Heart left ventricle (tissue), 16 donors: ENCODE measurements at regions not wholly inside any gene's neighbourhood (a gene's known extent, or its start where the extent isn't known, plus 50 kb on each side); places are given as distances from the start of the nearest gene placed in this dataset.
"Not testable (repeated sequence)": the region's sequence is repeated elsewhere in the genome, so short reads cannot be mapped to it uniquely, and the experiment has no call there.

Experiments
- ATAC-seq, 4 donors: fragments of 200-7000 bp; cut with Tn5 transposase; one replicate each; pipeline ENCODE4 v1.9.1; 2020 to 2022; ENCODE audit warnings: moderate library complexity in 4 of 4, mild to moderate bottlenecking in 3 of 4, moderate number of reproducible peaks in 1 of 4
- DNase-seq, 5 donors: peaks; one replicate each; pipeline ENCODE4 v3.0.0-alpha.2; 2020
- H3K27ac ChIP-seq, 12 donors: fragments of 200-600 bp; sonication (generic) in 4 of 12; one replicate each; pipeline versions ENCODE4 v1.5.0 to v1.8.0; 2016 to 2022; ENCODE audit warnings: mild to moderate bottlenecking in 2 of 12
- H3K27me3 ChIP-seq, 9 donors: fragments of 200-600 bp; sonication (generic) in 2 of 9; one replicate each; pipeline versions ENCODE4 v1.5.1 to v1.8.0; 2016 to 2022; ENCODE audit warnings: mild to moderate bottlenecking in 3 of 9
- H3K36me3 ChIP-seq, 9 donors: fragments of 200-600 bp; sonication (generic) in 2 of 9; one replicate each; pipeline versions ENCODE4 v1.5.0 to v1.8.0; 2018 to 2022; ENCODE audit warnings: mild to moderate bottlenecking in 2 of 9
- H3K4me1 ChIP-seq, 12 donors: fragments of 200-600 bp; sonication (generic) in 4 of 12; one replicate each; pipeline versions ENCODE4 v1.5.0 to v1.8.0; 2016 to 2022; ENCODE audit warnings: mild to moderate bottlenecking in 3 of 12
- H3K4me3 ChIP-seq, 12 donors: fragments of 200-600 bp; sonication (generic) in 4 of 12; one replicate each; pipeline versions ENCODE4 v1.5.0 to v1.8.0; 2017 to 2022; ENCODE audit warnings: mild to moderate bottlenecking in 9 of 12, moderate library complexity in 4 of 12
- H3K9me3 ChIP-seq, 12 donors: fragments of 200-600 bp; sonication (generic) in 4 of 12; one replicate each; pipeline versions ENCODE4 v1.5.0 to v1.8.0; 2016 to 2022; ENCODE audit warnings: mild to moderate bottlenecking in 1 of 12
- CTCF ChIP-seq, 12 donors: fragments of 200-600 bp; sonication (generic) in 4 of 12; IDR thresholded peaks; one replicate each; pipeline versions ENCODE4 v1.5.0 to v1.8.0; 2018 to 2022; ENCODE audit warnings: antibody characterized with exemption in 12 of 12, mild to moderate bottlenecking in 5 of 12
- POLR2A ChIP-seq, 2 donors: fragments of 450-650 bp; IDR thresholded peaks; one replicate each; pipeline ENCODE4 v1.6.1; 2017; ENCODE audit warnings: antibody characterized with exemption in 2 of 2, mild to moderate bottlenecking in 2 of 2, moderate library complexity in 2 of 2
- WGBS, 4 donors: extraction: QIAGEN DNeasy Blood & Tissue Kit in 2 of 4; methylation state at CpG; one replicate each; pipeline versions ENCODE4 v1.1.5 to v1.1.7; 2013 to 2018; 5-methylcytosine and 5-hydroxymethylcytosine counted together
- intact Hi-C, 10 donors: fragments of 100-400 bp; cut with DNase I; formaldehyde crosslinking; loops; one replicate each; pipeline versions ENCODE4 v1.11.1 to v1.14.2; 2022
- donor health status: ischemic (EF 13 %, LVEDD 7.1; RV severe dilation, severe dysfunction).
- donor health status: healthy with polysubstance abuse.
- donor health status: DM: no; HTN: yes; CAD: no.
- donor health status: DM: no; HTN: no; CAD: no.
- donor health status: ischemic (EF 25% LVEDD 6.9; RV normal size, moderate dysfunction).
- donor health status: ischemic (EF 25% LVEDD 5.7; RV mildly dilated, moderate dysfunction).
- donor health status: healthy.
- donor health status: DM: yes; HTN: yes; CAD: no.
- donor health status: ischemic (EF 35%, LVEDD 5.7; RV mildly dilated, moderate dysfunction).
- donor health status: nonischemic (EF 11% LVEDD 7.7; RV severe dilation, severe dysfunction).
- donor health status: DM: yes; HTN: yes; CAD: no.
- donor health status: PGD.
- donor health status: ischemic (EF 29% LVEDD 5.4; RV normal size, mild dysfunction).
- donor health status: nonischemic (EF 23%, LVEDD 6.1; RV moderate dilation, normal function).

- Histone ChIP-seq H3K27me3 (no peaks in the 10 kb centered on the region), H3K36me3 (no peaks in the 10 kb centered on the region), H3K4me3 (no peak overlapping the region), H3K27ac (no peak overlapping the region), H3K9me3 (peaks cover 0 to 4% (median 0%) of the 10 kb centered on the region in 12 donors), H3K4me1 (no peaks in the 10 kb centered on the region)
- ATAC-seq (no peak), DNase-seq (no peak)
- intact Hi-C loops, result no loop called here
- no peak for TF ChIP-seq POLR2A (IDR thresholded peaks at IDR 0.05)
- TF ChIP-seq CTCF (IDR thresholded peaks at IDR 0.05), result no peak
- WGBS, 4 donors, result 83 to 90% (median 87%) methylated on average over 2 of the region's 2 CpGs
These were observed 180.4 kb upstream of the GLRA1 start for GRCh38 chr5:152105085-152105484.

- DNase-seq (no peak), ATAC-seq (no peak)
- no peaks in the 10 kb centered on the region for H3K4me1 ChIP-seq
- H3K4me3 ChIP-seq, result no peak overlapping the region
- H3K27me3 ChIP-seq, result no peaks in the 10 kb centered on the region
- WGBS, 4 donors, result 57 to 69% (median 64%) methylated on average over 3 of the region's 3 CpGs
- H3K9me3 ChIP-seq, result peaks cover 0 to 4% (median 0%) of the 10 kb centered on the region in 12 donors
- intact Hi-C loops, result no loop called here
- H3K36me3 ChIP-seq, result no peaks in the 10 kb centered on the region
- no peak overlapping the region for H3K27ac ChIP-seq
- TF ChIP-seq POLR2A (IDR thresholded peaks at IDR 0.05) (no peak), CTCF (IDR thresholded peaks at IDR 0.05) (no peak)
These were observed 179.6 kb upstream of the GLRA1 start for GRCh38 chr5:152104211-152104610.

- 48 to 80% (median 60%) methylated on average over 1 of the region's 1 CpG for WGBS, 4 donors
- DNase-seq, H3K9me3 ChIP-seq, H3K27me3 ChIP-seq, H3K27ac ChIP-seq, H3K36me3 ChIP-seq, H3K4me3 ChIP-seq, intact Hi-C loops, H3K4me1 ChIP-seq, ATAC-seq: not testable (repeated sequence)
These were observed 178.3 kb upstream of the GLRA1 start for GRCh38 chr5:152102908-152103307.

- DNase-seq (no peak), ATAC-seq (no peak)
- intact Hi-C loops, result no loop called here
- H3K9me3 ChIP-seq, result peaks cover 0 to 4% (median 0%) of the 10 kb centered on the region in 12 donors
- no peak overlapping the region for H3K27ac ChIP-seq
- H3K27me3 ChIP-seq, result no peaks in the 10 kb centered on the region
- no peak for TF ChIP-seq CTCF (IDR thresholded peaks at IDR 0.05)
- no peak for TF ChIP-seq POLR2A (IDR thresholded peaks at IDR 0.05)
- 75 to 84% (median 81%) methylated on average over 3 of the region's 3 CpGs for WGBS, 4 donors
- no peaks in the 10 kb centered on the region for H3K4me1 ChIP-seq
- H3K4me3 ChIP-seq, result no peak overlapping the region
- no peaks in the 10 kb centered on the region for H3K36me3 ChIP-seq
These were observed 177.4 kb upstream of the GLRA1 start for GRCh38 chr5:152102057-152102456.

- Histone ChIP-seq H3K4me1 (no peaks in the 10 kb centered on the region), H3K36me3 (no peaks in the 10 kb centered on the region), H3K27me3 (peaks cover 0 to 5% (median 0%) of the 10 kb centered on the region in 9 donors), H3K9me3 (peaks cover 0 to 4% (median 0%) of the 10 kb centered on the region in 12 donors), H3K27ac (no peak overlapping the region), H3K4me3 (no peak overlapping the region)
- intact Hi-C loops, result no loop called here
- DNase-seq (no peak), ATAC-seq (no peak)
- TF ChIP-seq POLR2A (IDR thresholded peaks at IDR 0.05) (no peak), CTCF (IDR thresholded peaks at IDR 0.05) (no peak)
These were observed 175.8 kb upstream of the GLRA1 start for GRCh38 chr5:152100462-152100861.
